HG02623 (cell line): ENCODE measurements at regions not wholly inside any gene's neighbourhood (a gene's known extent, or its start where the extent isn't known, plus 50 kb on each side); places are given as distances from the start of the nearest gene placed in this dataset.

Experiments
- ATAC-seq: cut with Tn5 transposase; IDR thresholded peaks from one replicate; pipeline ENCODE4 v1.9.1; 2021; ENCODE audit warnings: moderate library complexity; ENCODE audit not compliant: unreplicated experiment

DNA sequence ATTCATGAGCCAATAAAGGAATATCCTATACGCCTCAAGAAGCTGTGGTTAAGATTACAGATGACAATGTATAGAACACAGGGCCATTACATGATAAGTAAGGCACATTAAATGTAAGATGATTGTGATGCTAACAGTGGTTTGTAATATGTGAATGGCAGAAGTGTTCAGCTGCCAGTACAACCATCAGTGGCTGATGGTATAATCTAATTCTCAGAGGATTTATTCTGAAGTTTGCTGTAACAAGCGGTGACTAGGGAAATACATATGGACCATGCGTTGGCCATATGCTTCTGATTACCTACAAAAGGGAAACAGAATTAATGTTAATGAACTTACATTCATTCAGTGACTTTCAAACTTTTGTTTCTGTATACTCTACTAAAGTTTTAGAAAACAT, 750.8 kb upstream of the KLHL29 start:
- ATAC-seq = no peak

DNA sequence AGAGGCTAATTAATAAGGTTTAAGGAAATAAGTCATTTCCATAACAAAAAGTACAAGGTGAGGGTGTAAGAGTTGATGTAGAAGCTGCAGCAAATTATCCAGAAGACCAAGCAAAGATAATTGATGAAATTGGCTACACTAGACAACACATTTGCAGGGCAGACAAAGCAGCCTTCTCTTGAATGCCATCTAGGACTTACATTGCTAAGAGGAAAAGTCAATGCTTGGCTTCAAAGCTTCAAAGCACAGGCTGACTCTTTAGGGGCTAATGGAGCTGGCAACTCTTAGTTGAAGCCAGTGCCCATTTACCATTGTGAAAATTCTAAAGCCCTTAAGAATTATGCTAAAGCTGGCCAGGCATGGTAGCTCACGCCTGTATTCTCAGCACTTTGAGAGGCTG, 728.6 kb upstream of the KLHL29 start:
- no peak for ATAC-seq

- no peak for ATAC-seq
Observed at GRCh38 chr2:22673529-22673928, 711.5 kb upstream of the KLHL29 start.

GRCh38 chr2:22683914-22684313, 701.1 kb upstream of the KLHL29 start:
- ATAC-seq = no peak

DNA sequence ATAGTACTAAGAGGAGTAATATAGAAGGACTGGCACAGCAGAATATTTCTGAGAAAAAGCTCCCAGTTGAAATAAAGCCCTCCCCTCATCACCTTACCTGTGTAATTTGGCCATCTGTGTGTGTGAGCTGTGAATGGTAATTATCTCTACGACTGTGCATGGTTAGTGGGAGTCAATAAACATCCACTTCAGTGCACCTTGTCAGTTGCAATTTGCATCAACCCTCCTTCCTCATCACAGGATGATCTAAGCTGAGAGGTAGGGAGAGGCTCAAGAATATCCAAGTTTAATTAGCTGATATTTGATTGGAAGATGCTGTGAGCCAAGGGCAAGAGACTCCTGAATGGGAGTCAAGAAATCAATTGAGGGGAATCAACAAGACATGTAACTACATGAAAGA, 694.9 kb upstream of the KLHL29 start:
- no peak for ATAC-seq

- ATAC-seq = no peak
Observed at GRCh38 chr2:22691666-22692065, 693.3 kb upstream of the KLHL29 start.

- no peak for ATAC-seq
Observed at GRCh38 chr2:22692746-22693145, 692.2 kb upstream of the KLHL29 start.

- no peak for ATAC-seq
Observed at GRCh38 chr2:22694300-22694699, 690.7 kb upstream of the KLHL29 start.

GRCh38 chr2:22694856-22695255, 690.1 kb upstream of the KLHL29 start:
- ATAC-seq = no peak

- ATAC-seq = no peak
Observed at GRCh38 chr2:22697054-22697788, 687.8 kb upstream of the KLHL29 start.

DNA sequence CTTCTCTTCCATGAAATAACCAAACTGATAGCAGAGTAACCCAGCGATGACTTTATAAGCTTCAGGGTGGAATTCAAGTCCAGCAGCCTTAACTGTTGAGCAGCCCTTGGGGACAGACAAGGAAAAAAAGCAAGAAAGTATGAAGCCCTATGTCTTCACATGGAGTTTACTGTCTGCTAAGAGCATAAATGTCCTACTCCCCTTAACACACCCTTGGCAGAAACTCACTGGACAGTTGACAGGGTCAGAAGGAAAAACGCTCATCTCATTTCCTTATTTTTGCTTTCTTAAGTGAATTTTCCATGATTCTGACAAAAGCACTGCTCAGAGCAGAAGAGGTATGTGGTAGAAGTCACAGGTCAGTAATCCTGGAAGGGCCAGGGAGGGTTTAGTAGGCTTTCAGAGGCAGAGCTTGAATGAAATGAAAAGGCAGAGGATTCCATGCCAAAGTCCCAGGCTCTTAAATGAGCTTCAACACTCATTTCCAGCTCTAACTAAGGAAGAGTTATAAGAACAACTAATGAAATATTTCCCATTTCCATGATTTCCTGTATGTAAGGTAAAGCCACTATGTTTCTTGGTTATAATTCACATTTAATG, 683.3 kb upstream of the KLHL29 start:
- no peak for ATAC-seq

- no peak for ATAC-seq
Observed at GRCh38 chr2:22703286-22703920, 681.6 kb upstream of the KLHL29 start.

DNA sequence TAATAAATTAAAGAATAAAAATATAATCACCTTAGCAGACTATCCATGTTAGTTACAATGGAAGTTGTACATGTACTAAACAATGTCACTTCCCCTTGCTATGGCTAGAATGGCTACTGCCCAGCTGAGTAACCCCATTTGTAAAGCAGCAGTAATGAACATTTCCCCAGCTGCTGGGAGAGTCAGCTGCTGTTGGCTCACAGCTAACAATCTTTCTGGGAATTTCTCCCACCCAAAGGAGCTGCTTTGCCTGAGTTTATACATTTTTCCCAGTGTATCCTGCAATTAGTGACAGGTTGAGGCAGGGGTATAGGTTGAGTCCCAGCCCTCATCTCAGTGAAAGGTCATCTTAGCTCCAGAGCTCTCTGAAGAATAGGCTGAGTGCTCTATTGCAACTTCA, 665.6 kb upstream of the KLHL29 start:
- ATAC-seq = no peak

DNA sequence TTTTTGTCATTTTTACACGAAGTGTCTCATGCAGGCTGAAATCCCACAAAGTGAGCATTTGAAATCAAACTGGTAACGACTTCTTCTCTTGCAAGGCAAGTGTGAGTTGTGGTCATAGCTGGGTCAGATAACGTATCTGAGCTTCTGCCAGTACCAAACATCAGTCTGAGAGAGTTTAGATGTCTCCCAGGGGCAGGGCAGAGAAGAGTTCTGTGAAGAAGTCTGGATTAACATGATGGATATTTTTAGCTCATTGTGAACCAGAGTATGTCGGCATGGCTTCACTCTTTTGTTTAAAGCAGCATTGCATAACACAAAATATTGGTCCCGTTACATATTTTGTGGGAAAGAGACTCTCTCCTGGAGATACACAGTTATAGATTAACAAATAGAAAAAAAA, 655.5 kb upstream of the KLHL29 start:
- ATAC-seq = no peak

DNA sequence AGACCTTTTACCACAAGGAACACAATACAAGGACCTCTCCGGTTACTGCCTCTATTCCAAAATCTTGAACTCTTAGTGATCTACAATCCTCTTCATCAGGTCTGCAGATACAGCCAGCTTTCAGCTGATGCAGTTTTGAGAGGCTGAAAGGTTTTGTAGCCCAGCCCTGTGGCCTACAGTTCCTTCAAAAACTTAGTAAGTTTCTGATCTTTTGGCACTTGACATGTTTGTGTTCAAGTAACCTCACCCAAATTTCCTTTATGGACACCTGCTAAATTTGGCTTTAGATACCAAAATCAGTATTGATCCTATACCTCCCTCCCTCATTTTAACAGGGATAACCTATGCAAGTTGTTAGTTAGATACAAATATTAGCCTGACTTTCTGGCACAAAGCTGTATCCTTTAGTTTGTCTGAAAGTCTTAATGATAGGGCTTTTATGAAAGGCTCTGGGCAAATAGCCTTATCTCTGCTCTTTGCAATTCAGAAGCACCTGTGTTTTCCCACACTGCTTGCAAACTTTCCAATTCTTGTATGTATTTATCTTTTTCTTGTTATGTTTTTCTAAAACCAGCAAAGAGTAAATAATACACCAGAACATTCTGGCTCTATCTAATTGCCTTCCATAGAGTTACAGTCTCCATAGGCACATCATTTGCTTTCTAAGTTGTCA, 650.5 kb upstream of the KLHL29 start:
- ATAC-seq = no peak

DNA sequence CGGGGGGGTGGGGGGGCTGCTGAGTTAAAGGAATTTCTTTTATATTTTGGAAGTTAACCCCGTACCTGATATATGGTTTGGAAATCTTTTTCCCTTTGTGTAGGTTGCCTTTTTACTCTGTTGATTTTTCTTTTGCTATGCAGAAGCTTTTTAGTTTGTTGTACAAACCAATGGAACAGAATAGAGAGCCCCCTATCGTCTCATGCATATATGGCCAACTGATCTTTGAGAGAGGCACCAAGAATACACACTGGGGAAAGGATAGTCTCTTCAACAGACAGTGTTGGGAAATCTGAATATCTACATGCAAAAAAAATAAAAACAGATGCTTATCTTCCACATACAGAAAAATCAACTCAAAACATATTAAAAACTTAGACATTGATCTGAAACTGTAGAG, 647.8 kb upstream of the KLHL29 start:
- ATAC-seq = no peak

DNA sequence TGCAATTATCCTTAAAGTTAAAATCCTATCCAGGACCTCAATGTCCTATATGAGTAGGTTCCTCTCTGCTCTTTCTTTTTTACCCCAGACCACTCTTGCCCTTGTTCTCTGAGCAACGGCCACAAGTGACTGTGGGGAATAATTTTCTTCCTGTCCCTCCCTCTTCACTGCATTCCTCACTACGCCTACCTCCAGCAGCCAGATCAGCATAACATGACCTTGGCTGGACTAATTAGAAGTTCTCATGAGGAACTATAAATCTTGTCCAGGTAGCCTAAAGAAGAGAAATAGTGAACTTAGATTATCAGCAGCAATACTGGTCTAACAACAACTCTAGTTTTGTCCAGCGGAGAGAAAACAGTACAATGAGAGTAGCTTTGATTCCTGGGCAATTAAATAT, 643.8 kb upstream of the KLHL29 start:
- ATAC-seq = no peak

- no peak for ATAC-seq
Observed at GRCh38 chr2:22748909-22749308, 636.1 kb upstream of the KLHL29 start.

DNA sequence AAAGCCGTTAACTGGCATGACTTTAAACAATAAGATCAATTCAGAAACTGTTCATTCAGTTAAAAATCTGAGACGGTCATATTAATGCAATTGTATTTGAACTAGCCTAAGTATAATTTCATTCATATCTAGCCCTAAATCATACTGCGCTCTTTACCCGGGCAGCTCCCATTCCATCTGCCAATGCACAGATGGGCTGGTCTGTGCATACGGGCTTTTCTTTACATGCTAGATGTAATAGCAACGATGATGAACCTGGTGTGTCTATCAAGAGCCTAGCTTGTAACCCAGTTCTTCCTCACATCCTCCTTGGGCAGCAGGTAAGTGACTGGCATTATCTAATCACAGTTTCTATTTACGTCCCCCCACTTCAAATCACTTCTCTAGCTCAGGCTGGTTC, 631.5 kb upstream of the KLHL29 start:
- no peak for ATAC-seq

GRCh38 chr2:22756276-22757043, 628.5 kb upstream of the KLHL29 start:
- ATAC-seq = no peak

DNA sequence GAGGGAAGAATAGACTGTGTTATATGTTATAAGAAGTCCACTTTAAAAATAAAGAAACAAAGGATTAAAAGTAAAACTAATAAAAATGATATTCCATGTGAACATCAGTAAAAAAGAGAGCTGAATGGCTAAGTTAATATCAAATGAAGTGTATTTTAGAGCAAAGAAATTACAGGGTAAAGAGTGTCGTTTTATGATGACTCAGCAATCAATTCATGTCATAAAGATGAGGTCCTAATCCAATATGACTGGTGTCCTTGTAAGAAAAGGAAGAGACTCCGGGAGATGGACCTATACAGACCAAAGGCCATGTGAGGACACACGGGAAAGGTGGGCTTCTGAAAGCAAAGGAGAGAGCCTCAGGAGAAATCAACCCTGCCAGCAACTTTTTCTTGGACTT, 615.5 kb upstream of the KLHL29 start:
- ATAC-seq = no peak
